ENCODE measurements at regions not wholly inside any gene's neighbourhood (a gene's known extent, or its start where the extent isn't known, plus 50 kb on each side); places are given as distances from the start of the nearest gene placed in this dataset.
"Not testable (repeated sequence)": the region's sequence is repeated elsewhere in the genome, so short reads cannot be mapped to it uniquely, and the experiment has no call there.

DNA sequence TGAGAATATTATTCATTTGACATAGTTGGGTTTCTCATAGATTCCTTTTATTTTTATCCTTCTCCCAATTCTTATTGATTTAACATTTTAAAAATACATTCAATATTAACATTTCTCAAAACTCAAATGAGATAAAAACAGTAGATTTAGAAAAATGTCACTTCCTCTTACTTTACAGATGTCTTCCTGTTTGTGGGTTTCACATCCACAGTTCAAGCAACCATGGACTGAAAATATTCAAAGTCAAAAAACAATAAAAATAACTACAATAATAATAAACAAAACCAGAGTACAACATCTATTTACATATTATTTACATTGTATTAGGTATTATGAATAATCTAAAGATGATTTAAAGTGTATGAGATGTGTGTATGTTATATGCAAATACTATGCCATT is 111.3 kb upstream of the SLC16A7 start:
- no peak for DNase-seq (ENCODE audit: insufficient read length, low spot score)
- TF ChIP-seq, protein P1, sequence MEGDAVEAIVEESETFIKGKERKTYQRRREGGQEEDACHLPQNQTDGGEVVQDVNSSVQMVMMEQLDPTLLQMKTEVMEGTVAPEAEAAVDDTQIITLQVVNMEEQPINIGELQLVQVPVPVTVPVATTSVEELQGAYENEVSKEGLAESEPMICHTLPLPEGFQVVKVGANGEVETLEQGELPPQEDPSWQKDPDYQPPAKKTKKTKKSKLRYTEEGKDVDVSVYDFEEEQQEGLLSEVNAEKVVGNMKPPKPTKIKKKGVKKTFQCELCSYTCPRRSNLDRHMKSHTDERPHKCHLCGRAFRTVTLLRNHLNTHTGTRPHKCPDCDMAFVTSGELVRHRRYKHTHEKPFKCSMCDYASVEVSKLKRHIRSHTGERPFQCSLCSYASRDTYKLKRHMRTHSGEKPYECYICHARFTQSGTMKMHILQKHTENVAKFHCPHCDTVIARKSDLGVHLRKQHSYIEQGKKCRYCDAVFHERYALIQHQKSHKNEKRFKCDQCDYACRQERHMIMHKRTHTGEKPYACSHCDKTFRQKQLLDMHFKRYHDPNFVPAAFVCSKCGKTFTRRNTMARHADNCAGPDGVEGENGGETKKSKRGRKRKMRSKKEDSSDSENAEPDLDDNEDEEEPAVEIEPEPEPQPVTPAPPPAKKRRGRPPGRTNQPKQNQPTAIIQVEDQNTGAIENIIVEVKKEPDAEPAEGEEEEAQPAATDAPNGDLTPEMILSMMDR (IDR thresholded peaks at IDR 0.05; ENCODE audit: insufficient read depth, missing control alignments) = no peak
- no peak for FAIRE-seq

DNA sequence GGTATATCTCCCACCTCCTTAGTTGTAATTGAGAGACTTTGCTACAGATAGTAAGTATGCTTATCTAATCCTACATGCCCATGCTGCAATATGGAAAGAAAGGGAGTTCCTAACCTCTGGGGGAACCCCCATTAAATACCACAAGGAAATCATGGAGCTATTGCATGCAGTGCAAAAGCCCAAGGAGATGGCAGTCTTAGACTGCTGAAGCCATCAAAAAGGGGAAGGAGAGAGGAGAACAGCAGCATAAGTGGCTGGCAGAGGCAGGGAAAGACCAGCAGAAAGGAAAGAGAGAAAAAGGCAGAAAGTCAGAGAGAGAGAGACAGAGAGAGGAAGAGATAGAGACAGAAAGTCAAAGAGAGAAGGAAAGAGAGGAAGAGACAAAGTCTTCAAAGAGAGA is 121.6 kb upstream of the SLC16A7 start:
- DNase-seq (ENCODE audit: insufficient read length, low spot score); FAIRE-seq: not testable (repeated sequence)

DNA sequence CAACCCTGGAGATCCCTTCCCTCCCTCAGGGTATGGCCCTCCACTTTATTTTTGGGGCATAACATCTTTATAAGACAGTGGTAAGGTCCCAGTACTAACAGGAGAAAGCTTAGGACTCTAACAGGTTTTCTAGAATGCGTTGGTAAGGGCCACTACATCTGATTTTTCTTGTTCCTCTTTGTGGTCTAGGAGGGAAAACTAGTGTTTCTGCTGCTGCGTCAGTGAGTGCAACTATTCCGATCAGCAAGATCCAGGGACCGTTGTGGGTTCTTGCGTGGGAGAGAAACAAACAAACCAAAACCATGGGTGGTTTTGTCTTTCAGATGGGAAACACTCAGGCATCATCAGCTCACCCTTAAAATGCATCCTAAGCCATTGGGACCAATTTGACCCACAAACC is 123.6 kb upstream of the SLC16A7 start:
- DNase-seq (ENCODE audit: insufficient read length, low spot score) (no peak), FAIRE-seq (no peak)
- TF ChIP-seq, protein P1 (IDR thresholded peaks at IDR 0.05; ENCODE audit: insufficient read depth, missing control alignments) = no peak

DNA sequence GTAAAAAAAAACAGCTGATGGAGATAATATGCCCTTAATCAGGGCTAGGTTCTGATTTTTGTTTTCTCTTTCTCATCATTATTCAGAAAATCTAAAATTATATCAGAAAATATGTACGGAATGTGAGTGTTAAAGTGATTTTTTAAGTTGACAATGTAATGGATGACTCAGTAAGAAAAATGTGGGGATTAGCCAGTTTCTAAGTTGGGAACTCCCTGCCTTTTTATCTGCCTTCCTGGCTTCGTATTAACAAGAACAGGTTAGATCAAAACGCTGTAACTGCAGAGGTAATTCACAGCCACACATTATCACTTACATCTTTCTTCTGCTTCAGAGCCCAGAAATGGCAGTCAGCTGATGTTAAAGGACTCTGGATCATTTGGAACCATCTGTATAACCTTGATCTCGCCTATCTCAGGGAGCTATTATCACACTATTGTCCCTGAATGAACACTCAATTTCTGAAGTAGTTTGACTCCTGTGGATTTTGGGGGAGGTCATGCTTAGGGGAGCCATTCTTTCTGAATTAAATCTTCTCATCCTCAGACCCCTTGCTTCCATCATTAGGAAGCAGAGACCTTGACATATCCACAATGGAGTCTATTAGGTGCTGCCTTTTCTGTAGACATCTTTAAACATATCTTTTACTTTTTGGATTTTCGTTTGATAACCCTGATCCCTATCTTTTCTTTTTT is 135.7 kb upstream of the SLC16A7 start:
- no peak for FAIRE-seq
- TF ChIP-seq, protein P1 (IDR thresholded peaks at IDR 0.05; ENCODE audit: insufficient read depth, missing control alignments) = no peak
- no peak for DNase-seq (ENCODE audit: insufficient read length, low spot score)

DNA sequence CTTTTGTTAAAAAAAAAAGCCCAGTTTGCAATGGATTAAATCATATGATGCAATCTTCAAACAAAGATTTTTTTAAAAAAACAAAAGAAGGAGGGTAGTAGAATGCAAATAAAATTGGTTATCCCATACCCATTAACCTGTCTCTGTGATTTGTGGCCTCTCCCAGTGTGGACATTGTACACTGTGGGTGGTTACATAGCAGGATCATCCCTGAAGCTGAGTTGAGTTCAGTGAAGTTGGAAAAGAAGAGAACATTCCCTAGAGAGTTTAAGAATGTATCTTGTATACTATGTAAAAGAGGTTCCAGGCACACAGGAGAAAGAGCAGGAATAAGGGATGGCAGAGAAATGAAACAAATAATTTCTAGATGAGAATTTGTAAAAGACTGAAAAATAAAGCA is 142.4 kb upstream of the SLC16A7 start:
- no peak for FAIRE-seq
- TF ChIP-seq, protein P1 (IDR thresholded peaks at IDR 0.05; ENCODE audit: insufficient read depth, missing control alignments) = no peak
- DNase-seq (ENCODE audit: insufficient read length, low spot score) = no peak

DNA sequence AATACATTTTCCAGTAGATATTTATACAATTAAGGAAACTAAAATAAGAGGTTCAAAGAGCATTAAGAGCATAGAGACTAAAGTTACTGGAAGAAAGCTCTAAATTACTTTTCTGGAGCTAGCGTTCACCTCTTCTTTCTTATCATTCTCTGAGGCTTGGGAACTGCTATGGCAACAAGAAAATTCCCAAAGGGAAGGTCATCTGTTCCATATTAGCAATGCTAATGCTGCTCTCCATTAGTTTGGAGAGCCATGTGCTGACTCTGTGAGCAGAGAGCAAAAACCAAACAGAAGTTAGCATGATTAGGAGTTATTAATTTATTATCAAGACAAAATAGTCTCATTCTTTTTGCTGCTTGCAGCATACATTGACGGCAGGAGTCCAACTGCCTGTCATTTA is 143.1 kb upstream of the SLC16A7 start:
- TF ChIP-seq, protein P1 (IDR thresholded peaks at IDR 0.05; ENCODE audit: insufficient read depth, missing control alignments) = no peak
- no peak for DNase-seq (ENCODE audit: insufficient read length, low spot score)
- no peak for FAIRE-seq

DNA sequence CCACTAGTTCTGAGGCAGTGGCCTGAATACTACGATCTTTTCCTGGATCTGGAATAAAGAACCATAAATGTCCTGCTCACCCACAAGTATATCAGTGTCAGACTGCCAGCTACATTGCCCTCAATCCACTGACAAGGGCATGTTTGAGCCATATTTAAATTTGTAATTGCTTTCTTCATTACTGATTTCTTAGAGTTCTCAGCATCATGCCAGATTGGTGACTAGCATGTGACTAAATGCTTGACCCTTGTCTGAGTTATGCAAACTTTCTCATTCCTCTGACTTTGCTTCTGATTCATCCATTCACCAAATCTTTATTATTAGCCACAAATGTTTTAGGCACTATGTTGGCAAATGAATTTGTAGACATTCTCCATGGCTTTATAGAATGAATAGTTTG is 143.6 kb upstream of the SLC16A7 start:
- TF ChIP-seq, protein P1 (IDR thresholded peaks at IDR 0.05; ENCODE audit: insufficient read depth, missing control alignments) = no peak
- FAIRE-seq = no peak
- DNase-seq (ENCODE audit: insufficient read length, low spot score) = no peak

DNA sequence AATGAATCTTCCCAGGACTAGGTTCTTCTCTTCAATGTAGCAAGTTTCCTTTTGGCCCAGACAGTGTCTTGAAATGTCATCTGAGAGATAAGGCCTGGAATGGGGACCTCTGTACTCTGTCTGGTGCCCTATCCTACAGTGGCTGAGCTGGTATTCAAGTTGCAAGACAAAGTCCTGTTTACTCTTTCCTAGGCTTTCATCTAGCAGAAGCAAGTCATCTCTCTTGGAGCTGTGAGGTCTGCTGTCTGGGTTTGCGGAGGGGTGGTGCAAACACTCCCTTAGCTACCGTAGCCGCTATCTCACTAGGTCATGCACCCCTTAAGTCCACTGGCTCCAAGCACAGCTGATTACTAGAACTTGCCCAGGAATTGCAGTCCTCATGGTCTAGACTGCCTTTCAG is 149.7 kb upstream of the SLC16A7 start:
- DNase-seq (ENCODE audit: insufficient read length, low spot score) (no peak), FAIRE-seq (no peak)
- TF ChIP-seq, protein P1 (IDR thresholded peaks at IDR 0.05; ENCODE audit: insufficient read depth, missing control alignments) = no peak
